HG03575 (cell line): ENCODE measurements at regions not wholly inside any gene's neighbourhood (a gene's known extent, or its start where the extent isn't known, plus 50 kb on each side); places are given as distances from the start of the nearest gene placed in this dataset.
"Not testable (repeated sequence)": the region's sequence is repeated elsewhere in the genome, so short reads cannot be mapped to it uniquely, and the experiment has no call there.

Experiments used
- ATAC-seq: cut with Tn5 transposase; IDR thresholded peaks from one replicate; pipeline ENCODE4 v1.9.1; 2021; ENCODE audit not compliant: unreplicated experiment, insufficient number of reproducible peaks, low FRiP score; ENCODE audit errors: extremely low read depth

- ATAC-seq = no peak
These were observed 96.2 kb upstream of the HAND2 start for GRCh38 chr4:173626277-173626676.

- ATAC-seq = not testable (repeated sequence)
These were observed 88.6 kb upstream of the HAND2 start for GRCh38 chr4:173618648-173619047.

DNA sequence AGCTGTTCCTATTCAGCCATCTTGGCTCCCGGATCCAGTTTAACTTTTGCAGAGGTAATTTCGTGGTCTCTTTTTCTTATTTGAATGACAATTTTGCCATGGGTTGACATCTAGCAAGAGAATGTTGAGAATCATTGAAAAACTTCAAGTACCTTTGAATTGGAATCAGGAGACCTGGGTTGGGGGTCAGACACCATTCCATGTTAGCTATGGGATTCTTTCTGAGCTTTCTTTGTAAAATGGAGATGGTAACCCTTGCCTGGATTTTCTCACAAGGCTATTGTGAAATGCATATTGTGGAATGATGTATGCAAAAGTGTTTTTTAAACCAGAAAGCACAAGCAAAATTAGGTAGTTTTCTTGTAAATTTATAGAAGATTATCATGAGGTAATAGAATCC is 79.1 kb upstream of the HAND2 start:
- ATAC-seq = no peak

- not testable (repeated sequence) for ATAC-seq
These were observed 78.6 kb upstream of the HAND2 start for GRCh38 chr4:173608632-173609031.

- ATAC-seq = no peak
These were observed 61.7 kb upstream of the HAND2 start for GRCh38 chr4:173591760-173592159.

- no peak for ATAC-seq
These were observed 60.7 kb upstream of the HAND2 start for GRCh38 chr4:173590697-173591096.

DNA sequence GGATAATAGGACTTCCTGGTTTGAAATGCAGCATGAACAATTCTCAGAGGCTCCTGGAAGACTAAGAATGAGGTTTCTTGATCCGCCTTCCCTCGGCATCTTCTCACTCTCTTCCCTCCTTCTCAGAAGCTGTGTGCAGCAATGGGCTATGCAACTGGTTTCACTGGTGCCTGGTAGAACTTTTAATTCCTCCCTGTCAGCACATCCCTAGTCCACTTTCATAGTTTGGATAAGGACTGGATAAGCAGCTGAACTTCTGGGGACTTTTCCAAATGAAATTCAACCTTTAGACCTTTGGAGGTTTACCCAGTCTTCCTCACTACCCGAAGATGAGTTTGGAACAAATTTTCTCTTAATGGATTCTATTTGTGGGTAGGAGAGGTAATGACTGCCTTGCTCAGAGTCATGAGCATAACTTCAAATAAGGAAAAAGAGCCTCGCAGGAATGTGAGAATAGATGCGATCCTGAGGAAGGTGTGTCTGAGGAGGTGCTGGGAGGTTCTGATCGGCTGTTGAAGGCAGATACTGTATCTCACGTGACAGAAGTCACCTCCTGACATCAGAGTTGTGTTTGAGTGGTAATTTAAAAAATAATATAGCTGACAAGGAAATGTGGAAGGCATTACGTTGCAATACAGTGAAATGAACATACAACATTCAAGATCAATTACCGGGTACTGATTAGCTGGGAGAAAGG is 56.0 kb upstream of the HAND2 start:
- no peak for ATAC-seq

DNA sequence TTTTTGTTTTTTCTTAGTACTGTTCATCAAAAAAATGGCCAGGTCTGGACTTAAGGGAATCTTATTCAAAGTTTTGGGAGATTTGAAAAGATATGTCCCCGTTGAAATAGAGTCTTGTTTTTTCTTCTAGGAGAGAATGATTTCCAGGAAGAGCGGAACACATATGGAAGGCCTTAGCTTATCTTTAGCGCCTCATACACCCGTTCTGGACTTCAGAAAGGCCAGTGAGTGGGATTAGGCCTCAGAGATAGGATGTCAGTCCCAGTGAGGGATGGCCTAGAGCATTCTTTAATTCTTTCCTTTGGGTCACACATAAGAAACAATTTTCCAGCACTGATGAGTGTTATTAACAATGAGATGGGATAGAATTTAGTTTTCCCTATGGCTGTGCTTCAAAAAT is 54.5 kb upstream of the HAND2 start:
- ATAC-seq = no peak
